HG03432 (cell line): ENCODE measurements at regions not wholly inside any gene's neighbourhood (a gene's known extent, or its start where the extent isn't known, plus 50 kb on each side); places are given as distances from the start of the nearest gene placed in this dataset.
"Not testable (repeated sequence)": the region's sequence is repeated elsewhere in the genome, so short reads cannot be mapped to it uniquely, and the experiment has no call there.

Experiments used
- ATAC-seq: cut with Tn5 transposase; IDR thresholded peaks from one replicate; pipeline ENCODE4 v1.9.1; 2021; ENCODE audit warnings: mild to moderate bottlenecking, moderate library complexity; ENCODE audit not compliant: unreplicated experiment

DNA sequence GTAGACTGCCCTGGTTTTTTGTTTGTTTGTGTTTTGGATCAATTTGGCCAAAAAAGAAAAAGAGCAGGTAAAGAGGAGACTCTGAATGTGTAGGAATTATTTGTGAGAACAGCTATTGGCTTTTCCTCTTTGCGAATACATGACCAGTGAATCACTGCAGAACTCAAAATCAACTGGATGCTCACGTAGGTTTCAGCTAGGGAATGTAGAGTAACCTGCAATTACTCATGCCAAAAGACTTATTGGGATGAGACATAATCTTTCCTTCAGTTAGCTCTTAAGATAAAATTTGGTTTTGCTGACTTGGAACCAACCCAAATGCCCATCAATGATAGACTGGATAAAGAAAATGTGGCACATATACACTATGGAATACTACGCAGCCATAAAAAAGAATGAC, 348.0 kb downstream of the NPR3 start:
- ATAC-seq = no peak

DNA sequence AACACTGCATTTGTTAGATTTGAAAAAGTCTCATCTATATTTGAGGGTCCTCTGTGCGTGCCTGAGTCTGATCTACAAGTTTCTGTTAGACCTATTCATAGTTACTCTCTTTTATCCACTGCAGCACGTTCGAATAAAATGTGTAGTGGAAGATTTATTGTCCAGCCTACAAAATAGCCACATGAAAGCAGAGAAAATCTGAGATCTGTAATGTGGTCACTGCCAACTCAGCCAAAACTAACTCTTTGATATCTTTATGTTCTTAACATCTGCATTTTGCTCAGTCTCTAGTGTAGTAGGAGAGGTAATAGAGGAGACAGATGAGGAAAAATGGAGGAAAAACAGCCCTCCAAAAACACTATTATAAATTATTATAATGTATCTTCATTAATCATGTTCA, 354.0 kb downstream of the NPR3 start:
- ATAC-seq = no peak

DNA sequence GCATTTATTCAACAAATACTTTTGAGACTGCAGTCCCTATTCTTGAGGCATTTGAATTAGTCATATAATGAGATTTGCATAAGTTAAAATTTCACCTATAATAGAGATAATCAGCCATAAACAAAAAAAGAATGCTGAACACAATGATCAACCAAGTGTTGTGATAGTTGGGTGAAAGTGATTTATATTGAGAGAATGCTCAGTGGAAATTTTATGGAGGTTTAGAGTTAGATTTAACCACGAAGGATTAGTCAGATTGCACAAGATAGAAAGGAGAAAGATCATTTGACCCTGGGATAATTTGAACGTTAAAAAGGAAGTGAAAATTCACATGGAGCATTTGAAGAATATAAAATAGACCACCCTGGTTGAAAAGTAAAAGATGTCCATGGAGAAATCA, 356.2 kb downstream of the NPR3 start:
- no peak for ATAC-seq

DNA sequence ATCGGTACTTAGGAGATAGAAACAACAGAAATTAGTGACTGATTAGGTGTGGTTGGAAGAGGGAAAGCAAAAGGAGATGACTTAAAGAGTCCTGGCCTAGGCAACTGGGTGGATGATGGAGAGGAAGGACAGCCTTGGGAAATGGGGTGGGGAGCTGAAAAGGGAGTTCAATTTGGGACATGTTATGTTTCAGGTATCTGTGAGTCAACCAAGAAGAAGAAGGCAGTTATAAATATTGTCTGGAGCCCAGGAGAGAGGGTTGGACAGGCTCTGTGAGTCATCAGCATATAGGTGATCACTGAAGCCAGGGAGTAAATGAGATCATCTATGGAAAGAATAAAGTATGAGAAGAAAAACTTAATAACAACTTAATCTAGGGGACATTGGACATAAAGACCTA, 357.7 kb downstream of the NPR3 start:
- ATAC-seq = no peak

GRCh38 chr5:33072296-33072695, 361.2 kb downstream of the NPR3 start:
- no peak for ATAC-seq

- ATAC-seq = no peak
These were observed 361.6 kb downstream of the NPR3 start for GRCh38 chr5:33072726-33073125.

- ATAC-seq = no peak
These were observed 362.8 kb downstream of the NPR3 start for GRCh38 chr5:33073881-33074327.

DNA sequence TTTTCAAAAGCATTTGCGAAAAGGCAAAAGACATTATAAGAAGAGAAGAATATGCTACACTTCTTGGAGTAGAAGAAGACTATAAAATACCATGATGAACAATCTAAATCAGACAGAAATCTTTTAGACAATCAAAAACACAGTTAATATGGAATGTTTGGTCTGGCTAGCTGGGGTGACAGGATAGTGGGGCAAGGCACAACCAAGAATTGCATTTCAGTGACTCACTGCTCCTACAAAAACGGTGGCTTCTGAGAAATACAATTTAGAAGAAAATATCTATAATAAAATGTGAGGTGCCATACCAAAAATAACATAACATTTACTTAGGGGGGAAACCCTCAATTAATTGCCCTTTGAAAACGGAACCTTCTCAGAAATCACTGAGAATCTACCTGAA, 363.4 kb downstream of the NPR3 start:
- ATAC-seq = no peak

GRCh38 chr5:33075731-33076130, 364.6 kb downstream of the NPR3 start:
- no peak for ATAC-seq

DNA sequence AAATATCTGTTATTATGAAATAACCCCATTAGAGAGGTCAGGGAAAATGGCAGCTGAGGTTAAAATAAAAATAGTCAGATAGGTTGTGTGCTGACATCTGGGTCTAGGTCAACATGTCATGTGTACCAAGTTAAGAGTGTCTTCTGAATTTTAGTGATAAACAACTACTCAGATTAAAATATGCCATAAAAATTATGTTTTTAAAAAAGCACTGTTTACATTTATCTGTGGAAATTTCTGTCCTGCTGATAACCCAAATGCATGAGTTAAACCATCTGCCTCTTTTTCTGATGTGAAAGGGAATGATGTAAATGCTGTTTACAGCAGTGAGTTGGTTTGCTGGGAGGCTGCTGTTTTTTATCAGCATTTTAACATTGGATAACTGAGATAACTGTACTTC, 361.2 kb upstream of the TARS1 start:
- no peak for ATAC-seq

GRCh38 chr5:33080287-33080686, 360.5 kb upstream of the TARS1 start:
- no peak for ATAC-seq

GRCh38 chr5:33088176-33088575, 352.6 kb upstream of the TARS1 start:
- ATAC-seq = no peak

DNA sequence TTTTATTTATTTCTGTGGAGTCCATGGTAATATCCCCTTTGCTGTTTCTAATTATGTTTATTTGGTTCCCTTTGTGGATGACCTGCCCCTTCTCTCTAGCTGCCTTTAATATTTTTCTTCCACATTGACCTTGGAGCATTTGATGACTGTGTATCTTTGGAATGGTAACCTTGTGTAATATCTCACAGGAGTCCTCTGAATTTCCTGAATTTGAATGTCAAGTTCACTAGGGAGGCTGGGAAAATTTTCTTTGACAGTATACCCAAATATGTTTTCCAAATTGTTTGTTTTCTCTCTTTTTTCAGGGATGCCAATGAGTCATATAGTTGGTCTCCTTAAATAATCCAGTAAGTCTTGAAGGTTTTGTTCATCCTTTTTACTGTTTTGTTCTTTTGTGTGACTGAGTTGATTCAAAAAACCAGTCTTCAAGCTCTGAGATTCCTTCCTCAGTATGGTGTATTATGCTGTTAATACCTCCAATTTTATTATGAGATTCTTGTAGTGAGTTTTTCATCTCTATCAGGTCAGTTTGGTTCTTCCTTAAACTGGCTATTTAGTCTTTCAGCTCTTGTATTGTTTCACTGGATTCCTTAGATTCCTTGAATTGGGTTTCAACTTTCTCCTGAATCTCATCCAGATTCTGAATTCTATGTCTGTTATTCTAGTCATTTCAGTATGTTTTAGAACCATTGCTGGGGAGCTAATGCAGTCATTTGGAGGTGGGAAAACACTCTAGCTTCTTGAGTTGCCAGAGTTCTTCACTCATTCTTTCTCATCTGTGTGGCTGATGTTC, 349.0 kb upstream of the TARS1 start:
- no peak for ATAC-seq

GRCh38 chr5:33092719-33093118, 348.0 kb upstream of the TARS1 start:
- no peak for ATAC-seq

DNA sequence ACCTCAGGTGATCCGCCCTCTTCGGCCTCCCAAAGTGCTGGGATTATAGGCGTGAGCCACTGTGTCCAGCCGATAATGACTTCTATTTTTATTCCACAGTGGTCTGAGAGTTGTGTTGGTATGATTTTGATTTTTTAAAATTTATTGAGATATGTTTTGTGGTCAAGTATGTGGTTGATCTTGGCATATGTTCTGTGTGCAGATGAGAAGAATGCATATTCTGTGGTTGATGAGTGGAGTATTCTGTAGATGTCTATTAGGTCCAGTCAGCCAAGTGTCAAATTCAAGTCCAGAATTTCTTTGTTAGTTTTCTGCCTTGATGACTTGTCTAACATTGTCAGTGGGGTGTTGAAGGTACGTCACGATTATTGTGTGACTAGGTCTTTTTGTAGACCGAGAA, 338.2 kb upstream of the TARS1 start:
- no peak for ATAC-seq

GRCh38 chr5:33105521-33105941, 335.2 kb upstream of the TARS1 start:
- ATAC-seq = no peak

DNA sequence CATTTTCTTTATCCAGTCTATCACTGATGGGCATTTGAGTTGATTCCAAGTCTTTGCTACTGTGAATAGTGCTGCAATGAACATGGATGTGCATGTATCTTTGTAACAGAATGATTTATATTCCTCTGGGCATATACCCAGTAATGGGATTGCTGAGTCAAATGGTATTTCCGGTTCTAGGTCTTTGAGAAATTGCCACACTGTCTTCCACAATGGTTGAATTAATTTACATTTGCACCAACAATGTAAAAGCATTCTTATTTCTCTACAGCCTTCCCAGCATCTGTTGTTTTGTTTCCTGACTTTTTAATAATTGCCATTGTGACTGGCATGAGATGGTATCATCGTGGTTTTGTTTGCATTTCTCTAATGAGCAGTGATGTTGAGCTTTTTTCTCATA, 330.3 kb upstream of the TARS1 start:
- not testable (repeated sequence) for ATAC-seq

GRCh38 chr5:33114361-33114760, 326.4 kb upstream of the TARS1 start:
- ATAC-seq = no peak

GRCh38 chr5:33115467-33115866, 325.3 kb upstream of the TARS1 start:
- ATAC-seq = no peak

- ATAC-seq = no peak
These were observed 321.9 kb upstream of the TARS1 start for GRCh38 chr5:33118761-33119415.

DNA sequence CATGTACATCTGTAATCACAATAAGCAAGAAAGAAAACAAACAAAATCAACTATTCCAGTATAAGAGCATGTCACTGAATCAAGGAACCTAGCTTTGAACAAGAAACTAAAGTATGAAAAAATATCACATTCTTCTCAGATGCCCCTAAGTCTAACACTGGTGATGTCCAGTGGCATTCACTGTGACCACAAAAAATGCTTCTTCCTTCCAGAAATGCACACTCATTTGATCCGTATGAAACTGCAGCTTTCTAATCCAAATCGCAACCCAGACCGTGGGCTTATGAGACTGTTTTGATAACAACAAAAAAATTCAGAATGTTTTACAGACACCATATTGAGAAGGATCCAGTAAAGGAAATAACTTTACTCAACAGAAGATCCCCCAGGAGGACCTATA, 320.1 kb upstream of the TARS1 start:
- ATAC-seq = no peak

DNA sequence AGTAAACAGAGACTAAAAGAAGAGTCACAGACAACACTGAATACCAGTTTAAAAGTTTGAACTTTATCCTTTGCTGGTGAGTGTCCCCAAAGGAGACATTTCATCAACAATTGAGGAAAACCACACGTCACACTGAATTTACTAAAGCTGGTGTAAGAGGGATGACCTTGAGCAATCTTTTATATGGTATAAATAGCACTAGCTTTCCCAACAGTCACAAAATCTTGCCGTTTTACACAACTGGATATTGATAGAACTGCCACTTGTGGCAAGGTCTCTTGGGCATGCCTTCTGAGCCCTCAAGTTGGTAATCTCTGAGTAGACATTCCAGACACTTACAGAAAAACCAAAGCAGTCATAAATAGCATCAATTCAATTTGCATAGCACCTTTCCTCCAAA, 311.5 kb upstream of the TARS1 start:
- ATAC-seq = no peak

- no peak for ATAC-seq
These were observed 304.0 kb upstream of the TARS1 start for GRCh38 chr5:33136785-33137184.
